ENCODE measurements at regions not wholly inside any gene's neighbourhood (a gene's known extent, or its start where the extent isn't known, plus 50 kb on each side); places are given as distances from the start of the nearest gene placed in this dataset.

DNA sequence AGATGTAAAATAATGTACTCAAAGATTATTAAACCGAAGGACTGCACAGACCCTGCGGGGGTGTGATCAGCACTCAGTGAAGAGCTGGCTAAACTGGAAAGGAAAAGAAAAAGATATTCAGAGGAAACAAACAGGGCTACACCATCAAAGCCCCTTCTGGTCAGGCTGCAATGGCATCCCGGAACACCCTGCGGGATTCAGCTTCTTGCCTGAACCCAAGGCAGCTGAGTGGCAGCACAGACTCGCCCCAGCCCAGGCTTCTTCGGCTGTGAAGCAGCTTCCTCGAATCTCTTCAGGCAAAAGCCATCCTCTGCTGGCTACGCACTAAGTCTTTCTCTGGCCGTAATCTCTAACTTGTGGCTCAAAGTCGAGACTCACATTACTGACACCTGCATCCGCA, 220.9 kb downstream of the TEX29 start:
- no peaks in the 10 kb centered on the region for H3K9me2 ChIP-seq (ENCODE audit: insufficient read depth, low read length)
- no peaks in the 10 kb centered on the region for H4K20me1 ChIP-seq (ENCODE audit: insufficient read depth, low read length)
- no peaks in the 10 kb centered on the region for H3K79me2 ChIP-seq (ENCODE audit: insufficient read depth, low read depth, low read length)
- H3K4me1 ChIP-seq (ENCODE audit: insufficient read depth, low read length, poor library complexity, severe bottlenecking) = no peaks in the 10 kb centered on the region
- H3K9me3 ChIP-seq (ENCODE audit: low read length) = no peaks in the 10 kb centered on the region
- intact Hi-C loops (cut with micrococcal nuclease; ENCODE audit: unreplicated experiment) = no loop called here
- POLR2A ChIA-PET = no interaction called here
- H3K4me2 ChIP-seq (ENCODE audit: low read length) = no peak overlapping the region
- DNase-seq (ENCODE audit: low spot score) = no peak
- no peaks in the 10 kb centered on the region for H3K36me3 ChIP-seq (ENCODE audit: insufficient read depth, low read length)
- no peak overlapping the region for H2AFZ ChIP-seq (ENCODE audit: low read length)
- BruUV-seq (replicated peaks) = no TSS peak
- H3K27ac ChIP-seq (ENCODE audit: low read depth, low read length, poor library complexity, severe bottlenecking) = no peak overlapping the region
- no peak for TF ChIP-seq EZH2phosphoT487 (IDR thresholded peaks at IDR 0.05; ENCODE audit: borderline replicate concordance, low read depth, low read length)
- TF ChIP-seq, protein P1, sequence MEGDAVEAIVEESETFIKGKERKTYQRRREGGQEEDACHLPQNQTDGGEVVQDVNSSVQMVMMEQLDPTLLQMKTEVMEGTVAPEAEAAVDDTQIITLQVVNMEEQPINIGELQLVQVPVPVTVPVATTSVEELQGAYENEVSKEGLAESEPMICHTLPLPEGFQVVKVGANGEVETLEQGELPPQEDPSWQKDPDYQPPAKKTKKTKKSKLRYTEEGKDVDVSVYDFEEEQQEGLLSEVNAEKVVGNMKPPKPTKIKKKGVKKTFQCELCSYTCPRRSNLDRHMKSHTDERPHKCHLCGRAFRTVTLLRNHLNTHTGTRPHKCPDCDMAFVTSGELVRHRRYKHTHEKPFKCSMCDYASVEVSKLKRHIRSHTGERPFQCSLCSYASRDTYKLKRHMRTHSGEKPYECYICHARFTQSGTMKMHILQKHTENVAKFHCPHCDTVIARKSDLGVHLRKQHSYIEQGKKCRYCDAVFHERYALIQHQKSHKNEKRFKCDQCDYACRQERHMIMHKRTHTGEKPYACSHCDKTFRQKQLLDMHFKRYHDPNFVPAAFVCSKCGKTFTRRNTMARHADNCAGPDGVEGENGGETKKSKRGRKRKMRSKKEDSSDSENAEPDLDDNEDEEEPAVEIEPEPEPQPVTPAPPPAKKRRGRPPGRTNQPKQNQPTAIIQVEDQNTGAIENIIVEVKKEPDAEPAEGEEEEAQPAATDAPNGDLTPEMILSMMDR (conservative IDR thresholded peaks at IDR 0.05; ENCODE audit: low read length) = no peak
- no peak overlapping the region for H3K4me3 ChIP-seq (ENCODE audit: low read depth, low read length, poor library complexity, severe bottlenecking)
- CTCF ChIA-PET (ENCODE audit: unreplicated experiment) = no interaction called here

DNA sequence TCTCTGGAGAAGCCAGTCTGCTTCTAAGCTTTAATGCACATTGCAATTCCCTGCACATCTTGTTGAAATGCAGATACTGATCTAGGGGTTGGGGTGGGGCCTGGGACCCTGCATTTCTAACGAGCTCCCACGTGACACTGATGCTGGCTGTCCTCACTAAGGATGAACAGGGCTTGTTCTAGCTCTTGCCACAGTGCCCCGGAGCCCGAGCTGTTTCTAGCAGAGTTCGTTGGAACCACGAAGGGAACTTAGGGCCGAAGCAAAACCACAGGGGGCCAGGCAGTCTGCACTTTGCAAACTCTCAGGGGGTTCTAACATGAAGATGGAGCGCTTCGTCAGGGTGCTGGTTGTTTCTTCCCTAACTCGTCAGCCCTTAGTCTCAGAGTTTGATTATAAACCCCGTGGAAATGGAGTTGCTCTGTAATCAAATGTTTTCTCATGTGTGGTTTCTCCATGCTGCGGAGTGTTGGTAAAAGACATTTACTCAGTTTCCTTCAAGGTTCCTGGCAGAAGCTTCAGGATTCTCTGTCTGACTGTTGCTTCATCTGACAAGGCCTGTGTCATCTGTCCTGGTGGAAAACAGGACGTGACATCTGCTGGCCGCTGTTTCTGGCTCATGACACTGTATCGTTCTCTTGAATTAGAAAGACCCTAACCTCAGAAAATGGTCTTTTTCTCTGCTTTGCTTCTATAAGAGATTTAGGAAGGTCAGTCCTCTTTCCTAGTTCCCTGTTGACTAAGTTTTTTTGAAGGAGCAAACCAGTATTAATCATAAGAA, 221.5 kb downstream of the TEX29 start:
- Histone ChIP-seq H3K79me2 (ENCODE audit: insufficient read depth, low read depth, low read length) (no peaks in the 10 kb centered on the region), H3K27ac (ENCODE audit: low read depth, low read length, poor library complexity, severe bottlenecking) (no peak overlapping the region), H3K9me3 (ENCODE audit: low read length) (no peaks in the 10 kb centered on the region), H4K20me1 (ENCODE audit: insufficient read depth, low read length) (no peaks in the 10 kb centered on the region), H3K4me2 (ENCODE audit: low read length) (no peak overlapping the region), H3K4me3 (ENCODE audit: low read depth, low read length, poor library complexity, severe bottlenecking) (no peak overlapping the region), H3K4me1 (ENCODE audit: insufficient read depth, low read length, poor library complexity, severe bottlenecking) (no peaks in the 10 kb centered on the region), H3K9me2 (ENCODE audit: insufficient read depth, low read length) (no peaks in the 10 kb centered on the region), H2AFZ (ENCODE audit: low read length) (no peak overlapping the region), H3K36me3 (ENCODE audit: insufficient read depth, low read length) (no peaks in the 10 kb centered on the region)
- CTCF ChIA-PET (ENCODE audit: unreplicated experiment) = no interaction called here
- intact Hi-C loops (cut with micrococcal nuclease; ENCODE audit: unreplicated experiment) = no loop called here
- DNase-seq (ENCODE audit: low spot score) = no peak
- BruUV-seq (replicated peaks) = no TSS peak
- POLR2A ChIA-PET = no interaction called here
- TF ChIP-seq, protein P1 (conservative IDR thresholded peaks at IDR 0.05; ENCODE audit: low read length) = no peak
- TF ChIP-seq EZH2phosphoT487 (IDR thresholded peaks at IDR 0.05; ENCODE audit: borderline replicate concordance, low read depth, low read length) = no peak

DNA sequence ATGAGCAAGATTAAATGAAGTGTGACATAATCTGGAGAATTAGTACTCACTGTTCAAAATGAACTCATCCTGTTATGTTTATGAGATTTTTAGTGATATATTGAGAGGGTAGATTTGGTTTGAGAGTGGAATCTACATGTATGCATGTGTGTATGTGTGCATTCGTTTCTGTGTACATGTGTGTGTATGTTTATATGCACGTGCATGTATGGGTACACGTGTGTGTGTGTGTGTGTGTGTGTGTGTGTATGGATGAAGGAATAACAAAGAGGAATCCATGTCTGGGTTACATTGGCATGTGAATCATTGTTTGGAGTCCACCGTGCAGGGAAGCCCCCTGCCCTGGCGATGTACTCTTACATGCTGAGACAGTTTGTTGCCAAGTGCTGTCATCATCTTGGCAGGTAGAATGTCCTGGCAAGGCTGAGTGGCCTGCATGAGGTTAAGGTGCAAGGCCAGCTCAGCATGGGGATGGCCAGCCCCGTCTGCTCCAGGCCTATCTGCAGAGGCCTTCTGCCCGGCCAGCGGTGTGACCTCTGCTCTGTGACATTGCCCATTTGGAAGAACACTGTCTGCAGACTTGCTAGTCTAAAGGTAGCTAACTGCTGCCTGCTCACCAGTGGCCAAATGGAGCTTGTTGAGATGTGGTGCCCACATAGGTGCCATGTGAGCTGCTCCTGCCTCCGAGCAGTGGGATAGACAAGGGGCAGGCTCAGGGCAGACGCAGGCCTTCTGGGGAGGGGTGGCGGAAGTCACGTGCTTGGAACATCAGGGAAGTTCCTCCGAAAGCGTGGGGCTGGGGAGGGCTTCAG, 222.3 kb downstream of the TEX29 start:
- no peak overlapping the region for H3K4me3 ChIP-seq (ENCODE audit: low read depth, low read length, poor library complexity, severe bottlenecking)
- no peaks in the 10 kb centered on the region for H3K4me1 ChIP-seq (ENCODE audit: insufficient read depth, low read length, poor library complexity, severe bottlenecking)
- no peak overlapping the region for H2AFZ ChIP-seq (ENCODE audit: low read length)
- POLR2A ChIA-PET = no interaction called here
- H3K4me2 ChIP-seq (ENCODE audit: low read length) = no peak overlapping the region
- H3K36me3 ChIP-seq (ENCODE audit: insufficient read depth, low read length) = no peaks in the 10 kb centered on the region
- H3K27ac ChIP-seq (ENCODE audit: low read depth, low read length, poor library complexity, severe bottlenecking) = no peak overlapping the region
- BruUV-seq (replicated peaks) = no TSS peak
- no peak for DNase-seq (ENCODE audit: low spot score)
- intact Hi-C loops (cut with micrococcal nuclease; ENCODE audit: unreplicated experiment) = no loop called here
- H4K20me1 ChIP-seq (ENCODE audit: insufficient read depth, low read length) = no peaks in the 10 kb centered on the region
- H3K79me2 ChIP-seq (ENCODE audit: insufficient read depth, low read depth, low read length) = no peaks in the 10 kb centered on the region
- CTCF ChIA-PET (ENCODE audit: unreplicated experiment) = no interaction called here
- TF ChIP-seq EZH2phosphoT487 (IDR thresholded peaks at IDR 0.05; ENCODE audit: borderline replicate concordance, low read depth, low read length) = no peak
- TF ChIP-seq, protein P1 (conservative IDR thresholded peaks at IDR 0.05; ENCODE audit: low read length) = no peak
- H3K9me2 ChIP-seq (ENCODE audit: insufficient read depth, low read length) = no peaks in the 10 kb centered on the region
- H3K9me3 ChIP-seq (ENCODE audit: low read length) = no peaks in the 10 kb centered on the region
